Caco-2 (cell line): ENCODE measurements at regions not wholly inside any gene's neighbourhood (a gene's known extent, or its start where the extent isn't known, plus 50 kb on each side); places are given as distances from the start of the nearest gene placed in this dataset.

ENCODE experiments used
- BruUV-seq: library from RNA; stranded (reverse); fragments of 400-500 nt; replicated peaks from 2 replicates; lab custom pipeline; 2021; lab: Mats Ljungman, UMichigan
- CTCF ChIA-PET: fragments of 300-600 bp; sonication (Branson Sonifier 250); formaldehyde crosslinking; loops from one replicate; lab custom pipeline; 2022; ENCODE audit warnings: antibody characterized with exemption; lab: Charles Lee
- POLR2A ChIA-PET: fragments of 300-600 bp; sonication (Branson Sonifier 250); formaldehyde crosslinking; loops from one replicate; lab custom pipeline; 2022; ENCODE audit warnings: antibody characterized with exemption; lab: Charles Lee
- DNase-seq, 2 experiments: peaks; one replicate each; pipeline versions ENCODE4 v3.0.0 to v3.0.0-alpha.2; 2020 to 2022
- H3K27me3 ChIP-seq: replicated peaks from 2 replicates; pipeline ENCODE4 v1.6.0; 2011; ENCODE audit warnings: low read length; ENCODE audit not compliant: control insufficient read depth, insufficient read depth
- H3K36me3 ChIP-seq: 2 replicates; pipeline ENCODE4 v1.5.1; 2011; ENCODE audit warnings: low read length; ENCODE audit not compliant: control insufficient read depth, insufficient read depth
- H3K4me1 ChIP-seq: fragments of 250-450 bp; sonication (Bioruptor Pico); 2 replicates; pipeline ENCODE4 v1.5.1; 2020; ENCODE audit warnings: mild to moderate bottlenecking
- H3K4me3 ChIP-seq: 2 replicates; pipeline ENCODE4 v1.5.1; 2011; ENCODE audit warnings: low read depth, mild to moderate bottlenecking, control low read depth, low read length
- H3K9me3 ChIP-seq: fragments of 250-450 bp; sonication (Bioruptor Pico); 2 replicates; pipeline ENCODE4 v1.5.1; 2020; ENCODE audit warnings: mild to moderate bottlenecking, moderate library complexity
- H3K27ac Mint-ChIP-seq: one replicate; pipeline ENCODE4 v1.8.0; 2022; ENCODE audit warnings: mixed read lengths; ENCODE audit not compliant: unreplicated experiment
- H3K27me3 Mint-ChIP-seq: one replicate; pipeline ENCODE4 v1.8.0; 2022; ENCODE audit warnings: mixed read lengths; ENCODE audit not compliant: insufficient read depth, unreplicated experiment
- H3K36me3 Mint-ChIP-seq: one replicate; pipeline ENCODE4 v1.8.0; 2022; ENCODE audit warnings: mild to moderate bottlenecking, mixed read lengths; ENCODE audit not compliant: insufficient read depth, unreplicated experiment
- H3K4me1 Mint-ChIP-seq: one replicate; pipeline ENCODE4 v1.8.0; 2022; ENCODE audit warnings: low read depth, mixed read lengths; ENCODE audit not compliant: unreplicated experiment
- H3K4me3 Mint-ChIP-seq: one replicate; pipeline ENCODE4 v1.8.0; 2022; ENCODE audit warnings: mild to moderate bottlenecking, moderate library complexity, mixed read lengths; ENCODE audit not compliant: unreplicated experiment
- H3K9me3 Mint-ChIP-seq: one replicate; pipeline ENCODE4 v1.8.0; 2022; ENCODE audit warnings: mixed read lengths; ENCODE audit not compliant: unreplicated experiment
- CTCF ChIP-seq, 2 experiments: fragments of 200-600 bp in 1 of 2; IDR thresholded peaks; 1 replicate in 1 of 2; 2 replicates in 1 of 2; pipeline versions ENCODE4 v1.5.1 to v1.8.0; 2011 to 2022; ENCODE audit warnings: antibody characterized with exemption in 1 of 2, control low read depth in 1 of 2, inconsistent platforms in 1 of 2, low read depth in 1 of 2, low read length in 1 of 2, mild to moderate bottlenecking in 1 of 2, moderate library complexity in 1 of 2; ENCODE audit not compliant: insufficient read depth in 1 of 2, severe bottlenecking in 1 of 2, unreplicated experiment in 1 of 2
- intact Hi-C: fragments of 100-400 bp; cut with micrococcal nuclease; formaldehyde crosslinking; loops from one replicate; pipeline ENCODE4 v1.10.0; 2022; ENCODE audit not compliant: unreplicated experiment

GRCh38 chr6:78377056-78377455, 490.3 kb upstream of the IRAK1BP1 start:
- Mint-ChIP-seq H3K4me3 (no peak overlapping the region), H3K4me1 (no peaks in the 10 kb centered on the region), H3K27ac (no peak overlapping the region), H3K36me3 (no peaks in the 10 kb centered on the region), H3K27me3 (no peaks in the 10 kb centered on the region), H3K9me3 (peaks cover 38% of the 10 kb centered on the region)
- no peaks in the 10 kb centered on the region for H3K27me3 ChIP-seq
- intact Hi-C loops: no loop called here
- H3K4me3 ChIP-seq: no peak overlapping the region
- DNase-seq: no peak
- no peaks in the 10 kb centered on the region for H3K36me3 ChIP-seq
- TF ChIP-seq CTCF (IDR thresholded peaks at IDR 0.05; ENCODE audit: insufficient read depth in 1 of 2, low read depth in 1 of 2, low read length in 1 of 2, severe bottlenecking in 1 of 2, unreplicated experiment in 1 of 2): no peak
- ChIA-PET POLR2A (no interaction called here), CTCF (no interaction called here)
- H3K9me3 ChIP-seq: no peaks in the 10 kb centered on the region
- H3K4me1 ChIP-seq: no peaks in the 10 kb centered on the region
- BruUV-seq: no TSS peak

GRCh38 chr6:78379982-78380381, 487.4 kb upstream of the IRAK1BP1 start:
- H3K27ac Mint-ChIP-seq: no peak overlapping the region
- BruUV-seq: no TSS peak
- Histone ChIP-seq H3K36me3 (no peaks in the 10 kb centered on the region), H3K4me1 (no peaks in the 10 kb centered on the region), H3K4me3 (no peak overlapping the region), H3K9me3 (no peaks in the 10 kb centered on the region), H3K27me3 (no peaks in the 10 kb centered on the region)
- H3K36me3 Mint-ChIP-seq: no peaks in the 10 kb centered on the region
- no peak for TF ChIP-seq CTCF (IDR thresholded peaks at IDR 0.05; ENCODE audit: insufficient read depth in 1 of 2, low read depth in 1 of 2, low read length in 1 of 2, severe bottlenecking in 1 of 2, unreplicated experiment in 1 of 2)
- H3K4me3 Mint-ChIP-seq: no peak overlapping the region
- H3K9me3 Mint-ChIP-seq: peaks cover 23% of the 10 kb centered on the region
- ChIA-PET CTCF (no interaction called here), POLR2A (no interaction called here)
- H3K4me1 Mint-ChIP-seq: no peaks in the 10 kb centered on the region
- no peak for DNase-seq
- intact Hi-C loops: no loop called here
- no peaks in the 10 kb centered on the region for H3K27me3 Mint-ChIP-seq

- Histone ChIP-seq H3K4me1 (no peaks in the 10 kb centered on the region), H3K27me3 (no peaks in the 10 kb centered on the region), H3K36me3 (no peaks in the 10 kb centered on the region), H3K4me3 (no peak overlapping the region), H3K9me3 (no peaks in the 10 kb centered on the region)
- DNase-seq: no peak
- BruUV-seq: no TSS peak
- ChIA-PET CTCF (no interaction called here), POLR2A (no interaction called here)
- Mint-ChIP-seq H3K27me3 (no peaks in the 10 kb centered on the region), H3K9me3 (peaks cover 18% of the 10 kb centered on the region), H3K36me3 (no peaks in the 10 kb centered on the region), H3K4me1 (no peaks in the 10 kb centered on the region), H3K4me3 (no peak overlapping the region), H3K27ac (no peak overlapping the region)
- intact Hi-C loops: no loop called here
- TF ChIP-seq CTCF (IDR thresholded peaks at IDR 0.05; ENCODE audit: insufficient read depth in 1 of 2, low read depth in 1 of 2, low read length in 1 of 2, severe bottlenecking in 1 of 2, unreplicated experiment in 1 of 2): no peak
Observed at GRCh38 chr6:78380541-78380940, 486.8 kb upstream of the IRAK1BP1 start.
